Transverse colon (tissue), 4 donors: ENCODE measurements at regions not wholly inside any gene's neighbourhood (a gene's known extent, or its start where the extent isn't known, plus 50 kb on each side); places are given as distances from the start of the nearest gene placed in this dataset.

Source experiments
- CTCF ChIP-seq, 5 experiments: fragments of 200-600 bp in 3 of 5; fragments of 450-650 bp in 2 of 5; sonication (generic) in 3 of 5; IDR thresholded peaks; 1 replicate in 2 of 5; 2 replicates in 3 of 5; pipeline ENCODE4 v1.5.1; 2016 to 2017; ENCODE audit warnings: antibody characterized with exemption in 5 of 5, inconsistent platforms in 3 of 5, mild to moderate bottlenecking in 2 of 5, moderate library complexity in 1 of 5
- EP300 ChIP-seq: sonication (generic); formaldehyde crosslinking; IDR thresholded peaks from one replicate; pipeline ENCODE4 v1.6.1; 2017; ENCODE audit warnings: antibody characterized with exemption, low read depth
- POLR2A ChIP-seq: fragments of 450-650 bp; IDR thresholded peaks from one replicate; pipeline ENCODE4 v1.6.1; 2016; ENCODE audit warnings: antibody characterized with exemption, mild to moderate bottlenecking, moderate library complexity
- POLR2AphosphoS5 ChIP-seq, 3 donors: sonication (generic); formaldehyde crosslinking; IDR thresholded peaks; one replicate each; pipeline ENCODE4 v1.6.1; 2016; ENCODE audit warnings: antibody characterized with exemption in 3 of 3

- no peak for TF ChIP-seq POLR2AphosphoS5 (IDR thresholded peaks at IDR 0.05)
- TF ChIP-seq POLR2A, result no peak
- no peak for TF ChIP-seq CTCF (IDR thresholded peaks at IDR 0.05)
- TF ChIP-seq EP300, result no peak
Observed at GRCh38 chr2:147098940-147099339, 745.9 kb upstream of the ACVR2A start.
